GM23338 (cell line): ENCODE measurements at regions not wholly inside any gene's neighbourhood (a gene's known extent, or its start where the extent isn't known, plus 50 kb on each side); places are given as distances from the start of the nearest gene placed in this dataset.

ENCODE experiments used
- ATAC-seq: fragments of 200-7000 bp; cut with Tn5 transposase; 3 replicates; pipeline ENCODE4 v1.9.1; 2020
- DNase-seq: peaks from one replicate; pipeline ENCODE4 v3.0.0-alpha.2; 2015; ENCODE audit warnings: low spot score
- H2AFZ ChIP-seq: fragments of 200-600 bp; sonication (generic); 2 replicates; pipeline ENCODE4 v1.8.0; 2016; ENCODE audit warnings: antibody characterized with exemption, mild to moderate bottlenecking, moderate library complexity
- H3F3A ChIP-seq: fragments of 200-600 bp; sonication (generic); replicated peaks from 2 replicates; pipeline ENCODE4 v1.8.0; 2017; ENCODE audit warnings: antibody characterized with exemption, mixed run types, low read depth
- H3K27ac ChIP-seq: fragments of 200-600 bp; sonication (generic); 2 replicates; pipeline ENCODE4 v1.6.1; 2016; ENCODE audit warnings: low read depth
- H3K27me3 ChIP-seq: fragments of 200-600 bp; sonication (generic); 2 replicates; pipeline ENCODE4 v1.8.0; 2016; ENCODE audit warnings: mild to moderate bottlenecking, mixed run types, moderate library complexity; ENCODE audit not compliant: insufficient read depth
- H3K36me3 ChIP-seq: fragments of 200-600 bp; sonication (generic); 2 replicates; pipeline ENCODE4 v1.8.0; 2016; ENCODE audit warnings: mild to moderate bottlenecking; ENCODE audit not compliant: insufficient read depth
- H3K4me1 ChIP-seq: fragments of 200-600 bp; sonication (generic); 2 replicates; pipeline ENCODE4 v1.8.0; 2016; ENCODE audit warnings: mild to moderate bottlenecking, moderate library complexity; ENCODE audit not compliant: insufficient read depth
- H3K4me2 ChIP-seq: fragments of 200-600 bp; sonication (generic); 2 replicates; pipeline ENCODE4 v1.7.1; 2017; ENCODE audit warnings: mixed run types
- H3K4me3 ChIP-seq: fragments of 200-600 bp; sonication (generic); 2 replicates; pipeline ENCODE4 v1.6.1; 2016; ENCODE audit warnings: mixed run types
- H3K79me2 ChIP-seq: fragments of 200-600 bp; sonication (generic); replicated peaks from 2 replicates; pipeline ENCODE4 v1.8.0; 2017; ENCODE audit warnings: mild to moderate bottlenecking; ENCODE audit not compliant: insufficient read depth
- H3K9me2 ChIP-seq: fragments of 200-600 bp; sonication (generic); 2 replicates; pipeline ENCODE4 v1.8.0; 2017; ENCODE audit not compliant: insufficient read depth
- H4K20me1 ChIP-seq: fragments of 200-600 bp; sonication (generic); replicated peaks from 2 replicates; pipeline ENCODE4 v1.8.0; 2017; ENCODE audit warnings: mild to moderate bottlenecking; ENCODE audit not compliant: insufficient read depth
- H3K27ac Mint-ChIP-seq: 2 replicates; pipeline ENCODE4 v1.8.0; 2020; ENCODE audit warnings: inconsistent platforms, mild to moderate bottlenecking, moderate library complexity, mixed read lengths
- H3K27me3 Mint-ChIP-seq: 3 replicates; pipeline ENCODE4 v1.8.0; 2022; ENCODE audit warnings: low read depth, mild to moderate bottlenecking, moderate library complexity, mixed read lengths, inconsistent platforms; ENCODE audit not compliant: insufficient read depth, poor library complexity
- H3K36me3 Mint-ChIP-seq: 3 replicates; pipeline ENCODE4 v1.8.0; 2021; ENCODE audit warnings: low read depth, mild to moderate bottlenecking, inconsistent platforms, moderate library complexity, mixed read lengths
- H3K4me1 Mint-ChIP-seq: 3 replicates; pipeline ENCODE4 v1.8.0; 2020; ENCODE audit warnings: mild to moderate bottlenecking, inconsistent platforms, mixed read lengths
- H3K4me3 Mint-ChIP-seq: 3 replicates; pipeline ENCODE4 v1.8.0; 2021; ENCODE audit warnings: moderate library complexity, mild to moderate bottlenecking, inconsistent platforms, mixed read lengths
- H3K9me3 Mint-ChIP-seq: 3 replicates; pipeline ENCODE4 v1.8.0; 2020; ENCODE audit warnings: moderate library complexity, mild to moderate bottlenecking, inconsistent platforms, mixed read lengths
- CREB1 ChIP-seq: fragments of 250-450 bp; sonication (Bioruptor Pico); IDR thresholded peaks from 2 replicates; pipeline ENCODE4 v1.5.0; 2020; ENCODE audit warnings: low read depth, mild to moderate bottlenecking, moderate library complexity
- ETS1 ChIP-seq: IDR thresholded peaks from 2 replicates; pipeline ENCODE4 v1.6.1; 2016; ENCODE audit warnings: antibody characterized with exemption
- EZH2 ChIP-seq: fragments of 200-600 bp; sonication (generic); IDR thresholded peaks from one replicate; pipeline ENCODE4 v1.8.0; 2017; ENCODE audit warnings: antibody characterized with exemption, mild to moderate bottlenecking, low read depth; ENCODE audit not compliant: unreplicated experiment
- EZH2phosphoT487 ChIP-seq: fragments of 200-600 bp; sonication (generic); IDR thresholded peaks from one replicate; pipeline ENCODE4 v1.8.1; 2018; ENCODE audit warnings: antibody characterized with exemption; ENCODE audit not compliant: unreplicated experiment
- JUNB ChIP-seq: IDR thresholded peaks from one replicate; pipeline ENCODE4 v1.6.1; 2016; ENCODE audit warnings: antibody characterized with exemption; ENCODE audit not compliant: unreplicated experiment
- NANOG ChIP-seq: IDR thresholded peaks from 2 replicates; pipeline ENCODE4 v1.6.1; 2016; ENCODE audit warnings: antibody characterized with exemption, borderline replicate concordance
- REST ChIP-seq: IDR thresholded peaks from one replicate; pipeline ENCODE4 v1.6.1; 2018; ENCODE audit warnings: antibody characterized with exemption; ENCODE audit not compliant: unreplicated experiment
- ZNF114 ChIP-seq: fragments of 250-450 bp; sonication (Bioruptor Pico); IDR thresholded peaks from 2 replicates; pipeline ENCODE4 v1.5.0; 2020; ENCODE audit warnings: mild to moderate bottlenecking, moderate library complexity
- ZNF331 ChIP-seq: fragments of 250-450 bp; sonication (Bioruptor Pico); IDR thresholded peaks from 2 replicates; pipeline ENCODE4 v1.5.0; 2020; ENCODE audit warnings: low read depth, mild to moderate bottlenecking, moderate library complexity
- TF ChIP-seq, protein P1 (sequence below), 2 experiments: fragments of 200-600 bp in 1 of 2; sonication (generic) in 1 of 2; conservative IDR thresholded peaks; 2 replicates each; pipeline versions ENCODE4 v1.5.1 to v1.6.1; 2016 to 2017; ENCODE audit warnings: antibody characterized with exemption in 2 of 2, low read depth in 2 of 2, mild to moderate bottlenecking in 2 of 2, moderate library complexity in 1 of 2

GRCh38 chr5:124686239-124687004 lies 60.0 kb downstream of the ZNF608 start:
- H3K4me3 ChIP-seq: no peak overlapping the region
- no peak overlapping the region for H3K4me2 ChIP-seq
- H2AFZ ChIP-seq: no peak overlapping the region
- H4K20me1 ChIP-seq: peaks cover 4% of the 10 kb centered on the region; the same call in 1 of the 2 replicates
- no peaks in the 10 kb centered on the region for H3K36me3 ChIP-seq
- TF ChIP-seq ETS1 (no peak), NANOG (no peak), EZH2 (no peak), REST (no peak), JUNB (no peak), ZNF114 (CRISPR knock-in tag) (no peak), CREB1 (no peak), EZH2phosphoT487 (no peak), ZNF331 (no peak)
- TF ChIP-seq, protein P1, sequence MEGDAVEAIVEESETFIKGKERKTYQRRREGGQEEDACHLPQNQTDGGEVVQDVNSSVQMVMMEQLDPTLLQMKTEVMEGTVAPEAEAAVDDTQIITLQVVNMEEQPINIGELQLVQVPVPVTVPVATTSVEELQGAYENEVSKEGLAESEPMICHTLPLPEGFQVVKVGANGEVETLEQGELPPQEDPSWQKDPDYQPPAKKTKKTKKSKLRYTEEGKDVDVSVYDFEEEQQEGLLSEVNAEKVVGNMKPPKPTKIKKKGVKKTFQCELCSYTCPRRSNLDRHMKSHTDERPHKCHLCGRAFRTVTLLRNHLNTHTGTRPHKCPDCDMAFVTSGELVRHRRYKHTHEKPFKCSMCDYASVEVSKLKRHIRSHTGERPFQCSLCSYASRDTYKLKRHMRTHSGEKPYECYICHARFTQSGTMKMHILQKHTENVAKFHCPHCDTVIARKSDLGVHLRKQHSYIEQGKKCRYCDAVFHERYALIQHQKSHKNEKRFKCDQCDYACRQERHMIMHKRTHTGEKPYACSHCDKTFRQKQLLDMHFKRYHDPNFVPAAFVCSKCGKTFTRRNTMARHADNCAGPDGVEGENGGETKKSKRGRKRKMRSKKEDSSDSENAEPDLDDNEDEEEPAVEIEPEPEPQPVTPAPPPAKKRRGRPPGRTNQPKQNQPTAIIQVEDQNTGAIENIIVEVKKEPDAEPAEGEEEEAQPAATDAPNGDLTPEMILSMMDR (conservative IDR thresholded peaks at IDR 0.05; ENCODE audit: low read depth in 2 of 2): no peak
- H3K4me1 ChIP-seq: peaks cover 23% of the 10 kb centered on the region; the same call in 1 of the 2 replicates
- no peaks in the 10 kb centered on the region for H3K27me3 ChIP-seq
- peaks cover 92% of the 10 kb centered on the region for H3K79me2 ChIP-seq
- ATAC-seq (no peak), DNase-seq (no peak)
- Mint-ChIP-seq H3K4me3 (no peak overlapping the region), H3K27ac (peak overlapping the region; percentile 8; the same call in 1 of the 2 replicates), H3K36me3 (peaks cover 16% of the 10 kb centered on the region), H3K27me3 (peaks cover 2% of the 10 kb centered on the region), H3K4me1 (peaks cover 42% of the 10 kb centered on the region), H3K9me3 (no peaks in the 10 kb centered on the region)
- H3K9me2 ChIP-seq: 0 out of 2 replicates have a peak, but pooled peaks cover 6% of the 10 kb centered on the region
- H3K27ac ChIP-seq: no peak overlapping the region
- H3F3A ChIP-seq: no peaks in the 10 kb centered on the region
